A673 (cell line): ENCODE measurements at regions not wholly inside any gene's neighbourhood (a gene's known extent, or its start where the extent isn't known, plus 50 kb on each side); places are given as distances from the start of the nearest gene placed in this dataset.

Experiments
- BruUV-seq: library from RNA; stranded (reverse); fragments of 400-500 nt; replicated peaks from 2 replicates; lab custom pipeline; 2021; lab: Mats Ljungman, UMichigan
- CTCF ChIA-PET: fragments of 300-600 bp; sonication (Branson Sonifier 250); formaldehyde crosslinking; loops from one replicate; lab custom pipeline; 2022; ENCODE audit warnings: antibody characterized with exemption; lab: Charles Lee
- POLR2A ChIA-PET: fragments of 300-600 bp; sonication (Branson Sonifier 250); formaldehyde crosslinking; loops from one replicate; lab custom pipeline; 2022; ENCODE audit warnings: antibody characterized with exemption; ENCODE audit not compliant: low non-redundant PET; lab: Charles Lee
- DNase-seq: peaks from one replicate; pipeline ENCODE4 v3.0.0-alpha.2; 2015; ENCODE audit warnings: low spot score
- H3K27ac ChIP-seq: fragments of 200-600 bp; sonication (generic); 2 replicates; pipeline ENCODE4 v1.5.1; 2016; ENCODE audit warnings: mixed run types, low read depth, mild to moderate bottlenecking, mixed read lengths, antibody characterized with exemption, low read length; ENCODE audit not compliant: poor library complexity, severe bottlenecking
- H3K27me3 ChIP-seq: fragments of 200-600 bp; sonication (generic); replicated peaks from 2 replicates; pipeline ENCODE4 v1.6.1; 2017; ENCODE audit warnings: mixed run types, low read depth, mild to moderate bottlenecking, mixed read lengths, antibody characterized with exemption, low read length; ENCODE audit not compliant: insufficient read depth, poor library complexity
- H3K36me3 ChIP-seq: fragments of 200-600 bp; sonication (generic); 2 replicates; pipeline ENCODE4 v1.6.1; 2016; ENCODE audit warnings: mixed run types, mild to moderate bottlenecking, mixed read lengths, antibody characterized with exemption, low read length; ENCODE audit not compliant: insufficient read depth, poor library complexity, severe bottlenecking
- H3K4me1 ChIP-seq: fragments of 200-600 bp; sonication (generic); 2 replicates; pipeline ENCODE4 v1.6.1; 2017; ENCODE audit warnings: mixed run types, mild to moderate bottlenecking, mixed read lengths, antibody characterized with exemption, low read length; ENCODE audit not compliant: insufficient read depth, poor library complexity, severe bottlenecking
- H3K4me3 ChIP-seq: fragments of 200-600 bp; sonication (generic); 2 replicates; pipeline ENCODE4 v1.5.1; 2016; ENCODE audit warnings: low read depth, mixed run types, mild to moderate bottlenecking, mixed read lengths, low read length; ENCODE audit not compliant: poor library complexity, severe bottlenecking
- H3K9me3 ChIP-seq: fragments of 200-600 bp; sonication (generic); 2 replicates; pipeline ENCODE4 v1.6.1; 2016; ENCODE audit warnings: mixed run types, low read depth, mild to moderate bottlenecking, mixed read lengths, antibody characterized with exemption, low read length; ENCODE audit not compliant: poor library complexity, severe bottlenecking
- EZH2 ChIP-seq: fragments of 200-600 bp; sonication (generic); IDR thresholded peaks from 2 replicates; pipeline ENCODE4 v1.6.1; 2017; ENCODE audit warnings: borderline replicate concordance, low read depth, mild to moderate bottlenecking, mixed read lengths, antibody characterized with exemption, low read length; ENCODE audit not compliant: poor library complexity, severe bottlenecking
- intact Hi-C: fragments of 100-400 bp; cut with micrococcal nuclease; formaldehyde crosslinking; loops from one replicate; pipeline ENCODE4 v1.10.0; 2022; ENCODE audit not compliant: unreplicated experiment
- TF ChIP-seq, protein P1 (sequence below): fragments of 300-800, 200-600 bp; sonication (generic); conservative IDR thresholded peaks from 2 replicates; pipeline ENCODE4 v1.5.1; 2017; ENCODE audit warnings: low read depth, mild to moderate bottlenecking, antibody characterized with exemption, low read length, moderate library complexity, mixed read lengths

DNA sequence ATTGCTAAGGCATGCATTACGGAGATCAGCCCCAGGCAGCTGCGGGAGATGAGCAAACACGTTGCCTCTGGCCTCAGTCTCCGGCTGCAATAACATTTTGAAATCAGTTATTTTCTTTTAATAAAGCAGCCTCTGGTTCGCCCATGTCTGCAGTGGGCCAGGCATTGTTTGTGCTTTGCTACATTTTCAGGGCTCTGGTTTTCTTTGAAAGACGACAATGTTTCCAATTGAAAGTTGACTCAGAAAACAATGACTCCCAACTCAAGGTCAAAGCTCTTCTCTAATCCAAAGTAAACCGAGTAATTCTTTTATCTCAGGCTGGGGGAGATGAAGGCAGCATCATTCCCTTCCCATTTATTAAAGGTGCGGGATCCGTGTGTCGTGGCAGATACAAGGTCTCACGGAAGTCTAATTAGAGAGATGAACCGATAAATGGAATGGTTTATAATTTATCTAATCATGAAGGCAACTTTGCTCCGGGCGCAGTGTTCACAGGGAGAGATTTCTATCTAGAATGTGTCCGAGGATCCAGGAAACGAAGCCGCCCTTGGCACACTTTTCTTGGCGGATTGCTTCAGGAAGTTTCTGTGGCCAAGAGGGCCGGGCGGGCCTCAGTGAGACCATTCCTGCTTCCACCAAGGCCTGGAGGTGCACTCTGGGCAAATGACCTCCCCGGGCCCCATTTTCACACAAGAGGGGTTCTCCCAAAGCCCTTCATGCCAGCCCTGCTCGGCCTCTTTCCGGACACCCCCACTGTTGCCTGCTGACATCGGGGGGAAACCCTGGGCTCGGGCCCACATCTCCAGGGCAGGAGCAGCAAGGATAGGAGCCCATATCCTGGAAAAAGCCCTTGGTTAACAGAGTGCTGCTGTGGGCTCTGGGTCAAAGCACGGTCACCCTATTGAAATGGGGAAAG is 811.4 kb downstream of the BRD1 start:
- BruUV-seq: no TSS peak
- no peak for DNase-seq
- TF ChIP-seq, protein P1, sequence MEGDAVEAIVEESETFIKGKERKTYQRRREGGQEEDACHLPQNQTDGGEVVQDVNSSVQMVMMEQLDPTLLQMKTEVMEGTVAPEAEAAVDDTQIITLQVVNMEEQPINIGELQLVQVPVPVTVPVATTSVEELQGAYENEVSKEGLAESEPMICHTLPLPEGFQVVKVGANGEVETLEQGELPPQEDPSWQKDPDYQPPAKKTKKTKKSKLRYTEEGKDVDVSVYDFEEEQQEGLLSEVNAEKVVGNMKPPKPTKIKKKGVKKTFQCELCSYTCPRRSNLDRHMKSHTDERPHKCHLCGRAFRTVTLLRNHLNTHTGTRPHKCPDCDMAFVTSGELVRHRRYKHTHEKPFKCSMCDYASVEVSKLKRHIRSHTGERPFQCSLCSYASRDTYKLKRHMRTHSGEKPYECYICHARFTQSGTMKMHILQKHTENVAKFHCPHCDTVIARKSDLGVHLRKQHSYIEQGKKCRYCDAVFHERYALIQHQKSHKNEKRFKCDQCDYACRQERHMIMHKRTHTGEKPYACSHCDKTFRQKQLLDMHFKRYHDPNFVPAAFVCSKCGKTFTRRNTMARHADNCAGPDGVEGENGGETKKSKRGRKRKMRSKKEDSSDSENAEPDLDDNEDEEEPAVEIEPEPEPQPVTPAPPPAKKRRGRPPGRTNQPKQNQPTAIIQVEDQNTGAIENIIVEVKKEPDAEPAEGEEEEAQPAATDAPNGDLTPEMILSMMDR: no peak
- TF ChIP-seq EZH2: no peak
- ChIA-PET POLR2A (no interaction called here), CTCF (no interaction called here)
- no peak overlapping the region for H3K27ac ChIP-seq
- no peaks in the 10 kb centered on the region for H3K4me1 ChIP-seq
- H3K9me3 ChIP-seq: no peaks in the 10 kb centered on the region
- H3K36me3 ChIP-seq: no peaks in the 10 kb centered on the region
- intact Hi-C loops: no loop called here
- H3K4me3 ChIP-seq: no peak overlapping the region
- H3K27me3 ChIP-seq: no peaks in the 10 kb centered on the region

DNA sequence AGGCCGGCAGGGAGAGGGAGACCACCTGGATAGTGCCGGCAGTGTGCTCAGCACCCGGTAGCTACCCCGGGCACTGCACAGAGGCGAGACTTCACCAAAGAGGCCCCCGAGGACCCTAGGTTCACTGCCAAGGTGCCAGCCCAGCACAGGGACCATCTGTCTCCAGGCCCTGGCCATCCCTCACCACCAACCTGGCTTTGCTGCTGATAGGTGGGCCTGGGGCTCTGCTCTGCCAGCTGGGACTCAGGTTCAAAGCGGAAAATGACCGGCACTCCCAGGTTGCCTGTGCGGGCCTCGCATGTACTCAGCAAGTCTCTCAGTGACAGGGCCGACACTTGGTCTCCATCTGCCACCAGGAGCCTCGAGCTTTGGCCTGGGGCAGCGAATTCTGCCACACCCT is 812.2 kb downstream of the BRD1 start:
- CTCF ChIA-PET: no interaction called here
- Histone ChIP-seq H3K27ac (no peak overlapping the region), H3K4me1 (no peaks in the 10 kb centered on the region), H3K4me3 (no peak overlapping the region), H3K9me3 (no peaks in the 10 kb centered on the region), H3K27me3 (no peaks in the 10 kb centered on the region), H3K36me3 (no peaks in the 10 kb centered on the region)
- DNase-seq: no peak
- TF ChIP-seq, protein P1: no peak
- TF ChIP-seq EZH2: no peak
- BruUV-seq: no TSS peak
- intact Hi-C loops: no loop called here
- POLR2A ChIA-PET: no interaction called here

- Histone ChIP-seq H3K27ac (no peak overlapping the region), H3K36me3 (no peaks in the 10 kb centered on the region), H3K9me3 (no peaks in the 10 kb centered on the region), H3K4me1 (no peaks in the 10 kb centered on the region), H3K4me3 (no peak overlapping the region), H3K27me3 (no peaks in the 10 kb centered on the region)
- no TSS peak for BruUV-seq
- TF ChIP-seq, protein P1: no peak
- TF ChIP-seq EZH2: no peak
- DNase-seq: no peak
- ChIA-PET POLR2A (no interaction called here), CTCF (no interaction called here)
- intact Hi-C loops: no loop called here
Measured at GRCh38 chr22:49014227-49015201, 813.2 kb downstream of the BRD1 start.
